PC-3 (cell line): ENCODE measurements at regions not wholly inside any gene's neighbourhood (a gene's known extent, or its start where the extent isn't known, plus 50 kb on each side); places are given as distances from the start of the nearest gene placed in this dataset.
"Not testable (repeated sequence)": the region's sequence is repeated elsewhere in the genome, so short reads cannot be mapped to it uniquely, and the experiment has no call there.

Source experiments
- CTCF ChIP-seq: fragments of 300-600 bp; sonication (generic); conservative IDR thresholded peaks from 2 replicates; pipeline ENCODE4 v1.5.1; 2017; ENCODE audit warnings: antibody characterized with exemption, low read depth, mild to moderate bottlenecking, low read length
- EZH2 ChIP-seq: fragments of 300-600 bp; sonication (generic); IDR thresholded peaks from one replicate; pipeline ENCODE4 v1.6.1; 2017; ENCODE audit warnings: antibody characterized with exemption, mild to moderate bottlenecking, low read length; ENCODE audit not compliant: unreplicated experiment
- EZH2phosphoT487 ChIP-seq: fragments of 300-600 bp; sonication (generic); IDR thresholded peaks from 2 replicates; pipeline ENCODE4 v1.6.1; 2018; ENCODE audit warnings: mild to moderate bottlenecking, antibody characterized with exemption, low read length, borderline replicate concordance

- TF ChIP-seq EZH2phosphoT487, CTCF, EZH2: not testable (repeated sequence)
Measured at GRCh38 chr10:65269551-65269950, 1656.3 kb upstream of the LRRTM3 start.
